Adipocyte (in vitro differentiated cells): ENCODE measurements at regions not wholly inside any gene's neighbourhood (a gene's known extent, or its start where the extent isn't known, plus 50 kb on each side); places are given as distances from the start of the nearest gene placed in this dataset.

Experiments used
- DNase-seq: peaks from one replicate; pipeline ENCODE4 v3.0.0-alpha.2; 2015; ENCODE audit warnings: low read depth
- H3K27me3 ChIP-seq: replicated peaks from 2 replicates; pipeline ENCODE4 v1.7.0; 2013; ENCODE audit warnings: mild to moderate bottlenecking, low read length, moderate library complexity; ENCODE audit not compliant: control insufficient read depth, insufficient read depth
- H3K36me3 ChIP-seq: 2 replicates; pipeline ENCODE4 v1.7.0; 2013; ENCODE audit warnings: low read length, mild to moderate bottlenecking, moderate library complexity; ENCODE audit not compliant: control insufficient read depth, insufficient read depth, severe bottlenecking
- H3K4me1 ChIP-seq: 2 replicates; pipeline ENCODE4 v1.7.0; 2013; ENCODE audit warnings: mild to moderate bottlenecking, low read length, moderate library complexity; ENCODE audit not compliant: control insufficient read depth, insufficient read depth
- H3K4me3 ChIP-seq: 2 replicates; pipeline ENCODE4 v1.7.0; 2013; ENCODE audit warnings: mild to moderate bottlenecking, low read length, moderate library complexity
- H3K9ac ChIP-seq: 2 replicates; pipeline ENCODE4 v1.7.0; 2013; ENCODE audit warnings: mild to moderate bottlenecking, low read length, moderate library complexity
- H3K9me3 ChIP-seq: 2 replicates; pipeline ENCODE4 v1.7.0; 2013; ENCODE audit warnings: mild to moderate bottlenecking, low read length, moderate library complexity; ENCODE audit not compliant: control insufficient read depth

- Histone ChIP-seq H3K4me3 (no peak overlapping the region), H3K9me3 (no peaks in the 10 kb centered on the region), H3K4me1 (no peaks in the 10 kb centered on the region), H3K9ac (no peak overlapping the region), H3K36me3 (no peaks in the 10 kb centered on the region), H3K27me3 (no peaks in the 10 kb centered on the region)
- no peak for DNase-seq
Observed at GRCh38 chr2:163177592-163177991, 339.0 kb upstream of the KCNH7 start.

- no peak overlapping the region for H3K9ac ChIP-seq
- no peaks in the 10 kb centered on the region for H3K36me3 ChIP-seq
- no peaks in the 10 kb centered on the region for H3K27me3 ChIP-seq
- no peak for DNase-seq
- peaks cover 12% of the 10 kb centered on the region for H3K4me1 ChIP-seq
- H3K4me3 ChIP-seq: no peak overlapping the region
- H3K9me3 ChIP-seq: no peaks in the 10 kb centered on the region
Observed at GRCh38 chr2:163175294-163175693, 336.7 kb upstream of the KCNH7 start.

- Histone ChIP-seq H3K9me3 (no peaks in the 10 kb centered on the region), H3K27me3 (no peaks in the 10 kb centered on the region), H3K9ac (no peak overlapping the region), H3K4me3 (no peak overlapping the region), H3K4me1 (peaks cover 12% of the 10 kb centered on the region), H3K36me3 (no peaks in the 10 kb centered on the region)
- no peak for DNase-seq
Observed at GRCh38 chr2:163173591-163173990, 335.0 kb upstream of the KCNH7 start.

- no peaks in the 10 kb centered on the region for H3K9me3 ChIP-seq
- no peak overlapping the region for H3K4me3 ChIP-seq
- no peaks in the 10 kb centered on the region for H3K36me3 ChIP-seq
- H3K4me1 ChIP-seq: peaks cover 12% of the 10 kb centered on the region
- no peaks in the 10 kb centered on the region for H3K27me3 ChIP-seq
- no peak overlapping the region for H3K9ac ChIP-seq
- peak; percentile 57 for DNase-seq
Observed at GRCh38 chr2:163171786-163172530, 333.4 kb upstream of the KCNH7 start.

- Histone ChIP-seq H3K9ac (no peak overlapping the region), H3K36me3 (no peaks in the 10 kb centered on the region)
Observed at GRCh38 chr2:163157891-163158496, 319.4 kb upstream of the KCNH7 start.

GRCh38 chr2:163157411-163157810, 318.8 kb upstream of the KCNH7 start:
- H3K9ac ChIP-seq: no peak overlapping the region
- H3K4me3 ChIP-seq: no peak overlapping the region
- H3K4me1 ChIP-seq: peaks cover 8% of the 10 kb centered on the region
- H3K36me3 ChIP-seq: no peaks in the 10 kb centered on the region
- peak; percentile 11 for DNase-seq
- H3K9me3 ChIP-seq: no peaks in the 10 kb centered on the region
- H3K27me3 ChIP-seq: no peaks in the 10 kb centered on the region

More at GRCh38 chr2:163157891-163158496, 319.4 kb upstream of the KCNH7 start:
- Histone ChIP-seq H3K4me3 (no peak overlapping the region), H3K4me1 (peaks cover 8% of the 10 kb centered on the region), H3K9me3 (no peaks in the 10 kb centered on the region), H3K27me3 (no peaks in the 10 kb centered on the region)
- DNase-seq: peak; percentile 62

- H3K27me3 ChIP-seq: no peaks in the 10 kb centered on the region
- no peak overlapping the region for H3K4me3 ChIP-seq
- peaks cover 8% of the 10 kb centered on the region for H3K4me1 ChIP-seq
- H3K36me3 ChIP-seq: no peaks in the 10 kb centered on the region
- H3K9ac ChIP-seq: no peak overlapping the region
- DNase-seq: no peak
- H3K9me3 ChIP-seq: no peaks in the 10 kb centered on the region
Observed at GRCh38 chr2:163155925-163156324, 317.4 kb upstream of the KCNH7 start.

- Histone ChIP-seq H3K4me3 (no peak overlapping the region), H3K9ac (no peak overlapping the region), H3K9me3 (no peaks in the 10 kb centered on the region), H3K4me1 (peaks cover 8% of the 10 kb centered on the region), H3K36me3 (no peaks in the 10 kb centered on the region), H3K27me3 (no peaks in the 10 kb centered on the region)
- peak; percentile 72 for DNase-seq
Observed at GRCh38 chr2:163155279-163155883, 316.8 kb upstream of the KCNH7 start.

GRCh38 chr2:163142618-163143017, 304.1 kb upstream of the KCNH7 start:
- no peaks in the 10 kb centered on the region for H3K4me1 ChIP-seq
- peaks cover 19% of the 10 kb centered on the region for H3K9me3 ChIP-seq
- no peak for DNase-seq
- H3K9ac ChIP-seq: no peak overlapping the region
- no peaks in the 10 kb centered on the region for H3K27me3 ChIP-seq
- no peak overlapping the region for H3K4me3 ChIP-seq
- H3K36me3 ChIP-seq: no peaks in the 10 kb centered on the region

GRCh38 chr2:163138947-163139346, 300.4 kb upstream of the KCNH7 start:
- no peaks in the 10 kb centered on the region for H3K36me3 ChIP-seq
- no peaks in the 10 kb centered on the region for H3K27me3 ChIP-seq
- peaks cover 8% of the 10 kb centered on the region for H3K9me3 ChIP-seq
- no peaks in the 10 kb centered on the region for H3K4me1 ChIP-seq
- H3K4me3 ChIP-seq: no peak overlapping the region
- no peak for DNase-seq
- no peak overlapping the region for H3K9ac ChIP-seq

- peak; percentile 4 for DNase-seq
- no peaks in the 10 kb centered on the region for H3K27me3 ChIP-seq
- no peak overlapping the region for H3K9ac ChIP-seq
- H3K9me3 ChIP-seq: peaks cover 8% of the 10 kb centered on the region
- no peak overlapping the region for H3K4me3 ChIP-seq
- no peaks in the 10 kb centered on the region for H3K4me1 ChIP-seq
- H3K36me3 ChIP-seq: no peaks in the 10 kb centered on the region
Observed at GRCh38 chr2:163135256-163135655, 296.7 kb upstream of the KCNH7 start.
